IMR-90 (cell line): ENCODE measurements at regions not wholly inside any gene's neighbourhood (a gene's known extent, or its start where the extent isn't known, plus 50 kb on each side); places are given as distances from the start of the nearest gene placed in this dataset.

Source experiments
- ATAC-seq: fragments of 200-7000 bp; cut with Tn5 transposase; 2 replicates; pipeline ENCODE4 v1.9.1; 2020; ENCODE audit warnings: low read depth, mild to moderate bottlenecking, moderate library complexity
- BruUV-seq: library from RNA; stranded (reverse); fragments of 400-500 nt; replicated peaks from 2 replicates; lab custom pipeline; 2021; lab: Mats Ljungman, UMichigan
- CTCF ChIA-PET: fragments of 300-600 bp; formaldehyde crosslinking; extraction: SDS; loops from one replicate; lab custom pipeline; 2021; ENCODE audit warnings: antibody characterized with exemption; lab: Yijun Ruan, JAX
- POLR2A ChIA-PET: fragments of 300-600 bp; sonication (Branson Sonifier 250); formaldehyde crosslinking; loops from one replicate; lab custom pipeline; 2022; ENCODE audit warnings: antibody characterized with exemption; ENCODE audit not compliant: unreplicated experiment; lab: Charles Lee
- DNase-seq: peaks from one replicate; pipeline ENCODE4 v3.0.0; 2013
- H2AFZ ChIP-seq: replicated peaks from 2 replicates; pipeline ENCODE3; 2013; ENCODE audit warnings: low read length, mild to moderate bottlenecking; ENCODE audit not compliant: poor library complexity
- H2AK5ac ChIP-seq: 2 replicates; pipeline ENCODE4 v1.6.1; 2013; ENCODE audit warnings: low read depth, low read length, inconsistent platforms
- H2AK9ac ChIP-seq: replicated peaks from 2 replicates; pipeline ENCODE3; 2013; ENCODE audit warnings: mild to moderate bottlenecking, low read depth, low read length, moderate library complexity; ENCODE audit not compliant: poor library complexity
- H2BK120ac ChIP-seq: 2 replicates; pipeline ENCODE4 v1.6.1; 2013; ENCODE audit warnings: low read depth, low read length, inconsistent platforms
- H2BK15ac ChIP-seq: 3 replicates; pipeline ENCODE4 v1.6.1; 2013; ENCODE audit warnings: low read depth, low read length, inconsistent platforms
- H2BK20ac ChIP-seq: 2 replicates; pipeline ENCODE4 v1.6.1; 2013; ENCODE audit warnings: low read depth, mild to moderate bottlenecking, inconsistent platforms, low read length, moderate library complexity
- H2BK5ac ChIP-seq: 2 replicates; pipeline ENCODE4 v1.6.1; 2013; ENCODE audit warnings: mild to moderate bottlenecking, low read depth, low read length, inconsistent platforms; ENCODE audit not compliant: poor library complexity, severe bottlenecking
- H3K14ac ChIP-seq: replicated peaks from 2 replicates; pipeline ENCODE4 v1.6.1; 2013; ENCODE audit warnings: low read depth, low read length, inconsistent platforms
- H3K18ac ChIP-seq: 2 replicates; pipeline ENCODE4 v1.6.1; 2013; ENCODE audit warnings: low read depth, low read length, control low read depth
- H3K23ac ChIP-seq: 2 replicates; pipeline ENCODE4 v1.6.1; 2013; ENCODE audit warnings: low read depth, low read length, inconsistent platforms
- H3K27ac ChIP-seq: 2 replicates; pipeline ENCODE4 v1.5.1; 2013; ENCODE audit warnings: mild to moderate bottlenecking, control low read depth, low read length; ENCODE audit not compliant: insufficient read depth
- H3K27me3 ChIP-seq: 2 replicates; pipeline ENCODE4 v1.6.1; 2013; ENCODE audit warnings: low read length; ENCODE audit not compliant: control insufficient read depth, insufficient read depth
- H3K36me3 ChIP-seq: 2 replicates; pipeline ENCODE4 v1.6.1; 2013; ENCODE audit warnings: low read length, mixed read lengths; ENCODE audit not compliant: control insufficient read depth, insufficient read depth
- H3K4ac ChIP-seq: 2 replicates; pipeline ENCODE4 v1.6.1; 2013; ENCODE audit warnings: low read depth, low read length, inconsistent platforms
- H3K4me1 ChIP-seq: 2 replicates; pipeline ENCODE4 v1.6.1; 2013; ENCODE audit warnings: low read length, mixed read lengths; ENCODE audit not compliant: control insufficient read depth, insufficient read depth
- H3K4me2 ChIP-seq: 2 replicates; pipeline ENCODE4 v1.6.1; 2013; ENCODE audit warnings: low read depth, mild to moderate bottlenecking, control low read depth, low read length, moderate library complexity
- H3K4me3 ChIP-seq: 2 replicates; pipeline ENCODE4 v1.5.1; 2013; ENCODE audit warnings: low read depth, mild to moderate bottlenecking, control low read depth, low read length, moderate library complexity; ENCODE audit not compliant: insufficient read depth
- H3K56ac ChIP-seq: 2 replicates; pipeline ENCODE4 v1.6.1; 2013; ENCODE audit warnings: low read length, inconsistent platforms; ENCODE audit not compliant: insufficient read depth; ENCODE audit errors: extremely low read depth
- H3K79me1 ChIP-seq, 2 experiments: 2 replicates each; pipeline ENCODE4 v1.6.1; 2013; ENCODE audit warnings: low read length in 2 of 2, inconsistent platforms in 1 of 2, low read depth in 1 of 2
- H3K9ac ChIP-seq: 2 replicates; pipeline ENCODE4 v1.6.1; 2013; ENCODE audit warnings: low read depth, low read length, control low read depth
- H3K9me1 ChIP-seq: 2 replicates; pipeline ENCODE4 v1.6.1; 2013; ENCODE audit warnings: low read length, inconsistent platforms; ENCODE audit not compliant: insufficient read depth
- H3K9me3 ChIP-seq: 2 replicates; pipeline ENCODE4 v1.6.1; 2013; ENCODE audit warnings: low read length; ENCODE audit not compliant: control insufficient read depth, insufficient read depth
- H4K20me1 ChIP-seq: 2 replicates; pipeline ENCODE4 v1.6.1; 2013; ENCODE audit warnings: low read length, inconsistent platforms; ENCODE audit not compliant: insufficient read depth
- H4K5ac ChIP-seq: 2 replicates; pipeline ENCODE4 v1.6.1; 2013; ENCODE audit warnings: mild to moderate bottlenecking, low read depth, low read length, control low read depth
- H4K8ac ChIP-seq, 2 experiments: 2 replicates each; pipeline ENCODE4 v1.6.1; 2013; ENCODE audit warnings: low read depth in 2 of 2, low read length in 2 of 2, control low read depth in 1 of 2, inconsistent platforms in 1 of 2
- H4K91ac ChIP-seq: 2 replicates; pipeline ENCODE4 v1.6.1; 2013; ENCODE audit warnings: low read depth, low read length, inconsistent platforms; ENCODE audit not compliant: insufficient read depth
- CEBPB ChIP-seq: IDR thresholded peaks from 2 replicates; pipeline ENCODE4 v1.6.1; 2012; ENCODE audit warnings: low read depth, low read length, improper control_type of control experiment
- CHD1 ChIP-seq: IDR thresholded peaks from 2 replicates; pipeline ENCODE4 v1.6.1; 2012; ENCODE audit warnings: low read depth, low read length, improper control_type of control experiment
- ELK1 ChIP-seq: fragments of 150-350 bp; IDR thresholded peaks from 2 replicates; pipeline ENCODE4 v1.6.1; 2016; ENCODE audit warnings: low read depth, mild to moderate bottlenecking, low read length, moderate library complexity, borderline replicate concordance
- MXI1 ChIP-seq: IDR thresholded peaks from 2 replicates; pipeline ENCODE4 v1.6.1; 2012; ENCODE audit warnings: low read depth, mild to moderate bottlenecking, low read length, moderate library complexity, borderline replicate concordance
- NFE2L2 ChIP-seq: fragments of 150-350 bp; IDR thresholded peaks from 2 replicates; pipeline ENCODE4 v1.6.1; 2016; ENCODE audit warnings: low read depth, mild to moderate bottlenecking, low read length
- POLR2A ChIP-seq: IDR thresholded peaks from 2 replicates; pipeline ENCODE4 v1.6.1; 2012; ENCODE audit warnings: mild to moderate bottlenecking, low read depth, low read length
- RCOR1 ChIP-seq: IDR thresholded peaks from 2 replicates; pipeline ENCODE4 v1.6.1; 2012; ENCODE audit warnings: mild to moderate bottlenecking, low read length, improper control_type of control experiment; ENCODE audit not compliant: insufficient replicate concordance
- RFX5 ChIP-seq: IDR thresholded peaks from 2 replicates; pipeline ENCODE4 v1.8.0; 2012; ENCODE audit warnings: low read depth, mild to moderate bottlenecking, low read length, moderate library complexity
- WGBS, 2 experiments: methylation state at CpG; one replicate each; pipeline versions ENCODE4 v1.1.5 to v1.1.7; 2013; ENCODE audit warnings: missing lambda C conversion rate in 2 of 2; ENCODE audit not compliant: insufficient read length in 1 of 2; ENCODE audit errors: extremely low coverage in 2 of 2; 5-methylcytosine and 5-hydroxymethylcytosine counted together
- dilution Hi-C: fragments of 300-500 bp; cut with HindIII; formaldehyde crosslinking; loops from one replicate; pipeline ENCODE4 v1.14.3; 2018; ENCODE audit warnings: low sequenced_read_pairs; ENCODE audit not compliant: unreplicated experiment
- in situ Hi-C: fragments of 300-500 bp; cut with MboI; formaldehyde crosslinking; loops from 3 replicates; pipeline ENCODE4 v1.14.3; 2019; ENCODE audit warnings: low sequenced_read_pairs, inconsistent platforms, mixed read lengths
- intact Hi-C: fragments of 100-400 bp; cut with micrococcal nuclease; formaldehyde crosslinking; loops from 2 replicates; pipeline ENCODE4 v1.10.0; 2022

GRCh38 chr1:203993256-203993655 is 79.7 kb upstream of the SOX13 start:
- Histone ChIP-seq H3K4ac (no peak overlapping the region), H2AK9ac (no peak overlapping the region), H2BK20ac (no peak overlapping the region), H3K56ac (no peak overlapping the region), H3K9me3 (no peaks in the 10 kb centered on the region), H4K5ac (no peak overlapping the region), H4K91ac (no peak overlapping the region), H3K18ac (no peak overlapping the region), H2BK120ac (no peak overlapping the region), H3K4me1 (no peaks in the 10 kb centered on the region), H3K79me1 (no peaks in the 10 kb centered on the region), H2BK15ac (no peak overlapping the region), H4K8ac (no peak overlapping the region), H3K4me3 (no peak overlapping the region), H3K14ac (no peak overlapping the region), H4K20me1 (no peaks in the 10 kb centered on the region), H2AK5ac (no peak overlapping the region), H3K4me2 (no peak overlapping the region), H3K27me3 (peaks cover 19% of the 10 kb centered on the region), H3K27ac (no peak overlapping the region), H2BK5ac (no peak overlapping the region), H3K36me3 (no peaks in the 10 kb centered on the region), H3K9ac (no peak overlapping the region), H3K23ac (no peak overlapping the region), H3K9me1 (no peaks in the 10 kb centered on the region), H2AFZ (no peak overlapping the region)
- ATAC-seq (no peak), DNase-seq (no peak)
- ChIA-PET CTCF (no interaction called here), POLR2A (no interaction called here)
- dilution Hi-C loops: no loop called here
- intact Hi-C loops: no loop called here
- in situ Hi-C loops: no loop called here
- no CpG with 5 or more reads among the region's 5 CpGs for WGBS, 2 experiments
- no TSS peak for BruUV-seq
- no peak for TF ChIP-seq NFE2L2
- TF ChIP-seq CEBPB: no peak
- no peak for TF ChIP-seq RFX5
- no peak for TF ChIP-seq CHD1
- TF ChIP-seq POLR2A: no peak
- no peak for TF ChIP-seq MXI1
- no peak for TF ChIP-seq ELK1
- no peak for TF ChIP-seq RCOR1
